Stimulated activated CD8-positive, alpha-beta memory T cell treated with anti-CD3 and anti-CD28 coated beads, Interleukin-15, amount 100 ng/mL, for 4 hours (primary cell): ENCODE measurements at regions not wholly inside any gene's neighbourhood (a gene's known extent, or its start where the extent isn't known, plus 50 kb on each side); places are given as distances from the start of the nearest gene placed in this dataset.

ENCODE experiments used
- DNase-seq, 2 donors: peaks; one replicate each; pipeline ENCODE4 v3.0.0-alpha.2; 2020; ENCODE audit warnings: low read depth in 2 of 2

DNA sequence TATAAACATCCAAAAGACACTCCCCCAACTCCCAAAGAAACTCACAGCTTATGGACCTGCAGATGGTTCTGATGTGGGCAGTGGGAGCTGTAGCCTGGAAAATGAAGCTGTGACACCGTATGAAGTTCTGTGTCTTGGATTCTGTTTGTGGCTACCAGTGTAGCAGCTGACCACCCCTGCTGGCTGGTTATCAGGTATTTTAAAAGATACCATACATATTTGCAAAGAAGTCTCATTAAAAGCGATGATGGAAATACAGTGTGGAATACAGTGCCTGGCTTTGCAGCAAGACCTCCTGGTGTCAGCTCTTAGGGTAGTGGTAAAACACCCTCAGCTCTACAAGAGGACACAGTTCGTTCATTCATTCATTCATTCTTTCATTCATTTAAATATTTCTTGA lies 194.3 kb upstream of the PRKCQ start:
- no peak for DNase-seq

DNA sequence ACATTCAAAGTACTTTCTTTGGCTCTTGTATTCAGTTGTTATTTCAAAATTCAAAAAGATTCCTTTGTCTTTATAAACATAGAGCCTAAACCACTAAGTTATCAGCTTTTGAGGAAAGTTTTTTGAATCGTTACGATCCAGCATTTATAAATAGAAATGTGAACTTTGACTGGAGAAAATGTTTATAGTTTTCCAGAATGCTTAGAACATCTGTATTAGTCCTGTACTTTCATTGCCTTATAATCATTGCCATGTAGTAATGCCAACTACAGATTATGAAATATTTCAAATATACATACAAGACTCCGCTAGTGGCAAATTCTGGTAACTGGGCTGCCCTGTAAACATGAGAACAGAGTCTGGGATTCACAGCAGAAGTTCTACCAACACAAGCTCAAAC lies 191.3 kb upstream of the PRKCQ start:
- no peak for DNase-seq

DNA sequence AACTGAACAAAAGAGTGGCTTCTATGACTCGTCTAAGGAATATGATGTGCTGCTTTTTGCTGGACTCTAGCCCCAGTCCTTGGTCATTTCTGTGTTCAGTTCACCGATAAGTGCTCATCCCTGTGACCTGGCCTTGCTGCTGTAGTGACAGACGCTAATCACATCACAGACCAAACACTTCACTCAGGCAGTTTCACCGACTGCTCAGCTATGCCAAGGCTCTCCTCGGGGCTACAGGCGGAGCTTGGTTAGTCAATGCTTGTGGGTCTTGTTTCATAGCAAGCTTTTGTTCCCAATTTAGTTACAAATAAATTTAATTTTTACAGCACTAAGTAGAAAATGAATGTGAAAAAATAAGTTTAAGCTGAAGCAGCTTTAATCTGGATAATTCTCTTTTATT lies 190.8 kb upstream of the PRKCQ start:
- DNase-seq = no peak

DNA sequence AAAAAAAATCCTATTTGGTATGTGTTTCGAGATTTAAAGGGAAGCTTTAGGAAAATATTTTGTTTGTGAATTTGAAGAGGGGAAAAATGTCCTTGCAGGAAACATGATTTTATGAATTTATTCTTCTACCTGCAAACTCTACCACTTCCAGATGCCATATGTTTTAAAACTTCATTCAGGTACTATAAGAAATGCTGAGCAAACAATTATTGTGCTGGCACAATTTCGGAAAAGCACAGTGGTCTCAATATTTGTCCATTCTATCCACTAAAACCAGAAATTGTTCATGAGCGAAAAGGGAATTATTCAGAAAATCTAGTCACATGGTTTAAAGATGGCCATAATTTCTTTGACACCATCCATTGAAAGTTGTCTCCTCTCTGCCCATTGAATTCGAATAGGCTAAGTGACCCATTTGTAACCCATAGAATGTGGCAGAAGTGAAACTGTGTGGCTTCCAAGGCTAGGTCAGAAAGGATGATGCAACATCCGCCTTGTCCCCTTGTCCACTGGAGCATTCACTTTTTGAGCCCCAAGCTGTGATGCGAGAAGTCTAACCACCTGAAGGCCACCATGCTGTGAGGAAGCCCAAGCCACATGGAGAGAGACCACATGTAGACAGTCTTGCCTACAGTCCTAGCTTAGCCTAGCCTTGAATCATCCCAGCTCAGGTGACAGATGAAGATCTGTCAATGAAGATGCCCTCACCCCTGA lies 189.8 kb upstream of the PRKCQ start:
- no peak for DNase-seq

DNA sequence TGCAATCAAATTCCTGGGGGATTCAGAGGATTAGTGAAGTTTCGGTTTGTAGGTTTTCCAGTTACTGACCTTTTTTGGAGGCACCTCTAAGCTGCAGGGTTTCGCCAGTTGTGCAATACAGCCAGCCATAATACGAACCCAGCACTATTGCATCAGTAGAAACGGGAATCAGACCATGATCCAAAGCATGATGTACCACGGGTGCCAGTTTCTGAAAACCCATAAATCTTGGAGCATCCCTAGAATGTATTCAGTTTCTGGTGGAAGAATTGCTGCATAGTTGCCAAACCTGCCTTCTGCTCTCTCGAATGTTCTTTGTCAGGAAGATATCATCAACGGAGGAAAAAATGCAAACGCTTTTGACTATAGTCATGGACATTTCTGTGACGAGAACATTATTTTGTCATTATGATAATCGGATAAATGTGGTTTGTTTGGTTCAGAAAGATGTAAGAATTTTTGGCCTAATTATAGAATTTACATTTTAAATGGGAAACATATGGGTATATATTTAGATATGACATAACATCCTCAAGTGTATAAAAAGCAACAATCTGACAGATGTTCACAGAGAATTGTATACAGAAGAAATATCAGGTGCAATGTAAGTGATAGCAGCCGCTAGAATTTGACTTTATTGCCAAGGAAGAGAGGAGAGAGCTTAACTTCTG lies 186.2 kb upstream of the PRKCQ start:
- no peak for DNase-seq

DNA sequence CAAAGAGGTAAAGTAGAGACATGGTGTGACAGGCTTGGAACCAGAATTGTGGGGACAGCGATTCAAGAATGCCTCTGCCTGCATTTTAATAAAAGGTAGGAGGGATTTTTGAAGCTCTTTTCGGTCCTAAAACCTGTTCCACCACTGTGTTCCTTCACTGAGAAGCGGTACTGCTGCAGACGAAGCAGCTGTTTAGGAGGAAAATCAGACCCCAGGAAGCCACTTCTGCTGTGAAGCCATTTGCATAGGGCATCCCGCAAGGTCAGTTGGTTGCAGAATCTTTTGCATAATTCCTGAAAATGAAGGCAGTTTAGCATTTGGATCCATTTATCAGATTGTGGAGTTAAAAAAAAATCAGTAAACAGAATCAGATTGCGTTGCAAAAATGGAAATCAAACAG lies 183.3 kb upstream of the PRKCQ start:
- no peak for DNase-seq

DNA sequence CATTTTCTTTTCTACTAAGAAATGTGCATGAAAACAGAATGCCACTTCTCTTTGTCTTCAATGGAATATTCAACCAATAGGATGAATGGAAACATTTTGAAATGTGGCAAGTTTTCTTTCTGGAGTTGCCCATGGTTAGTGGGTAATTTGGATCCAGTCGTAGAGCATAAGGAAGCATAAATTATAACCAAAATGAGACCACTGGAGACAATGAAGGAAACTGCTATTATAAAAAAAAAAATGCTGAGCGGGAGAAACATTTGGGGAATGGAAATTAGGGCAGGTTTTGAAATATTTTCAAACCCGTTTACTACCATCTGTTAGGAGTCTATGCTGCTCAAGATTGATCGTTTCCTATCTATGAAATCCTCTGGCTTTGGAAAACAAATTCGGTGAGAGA lies 182.9 kb upstream of the PRKCQ start:
- DNase-seq = no peak

DNA sequence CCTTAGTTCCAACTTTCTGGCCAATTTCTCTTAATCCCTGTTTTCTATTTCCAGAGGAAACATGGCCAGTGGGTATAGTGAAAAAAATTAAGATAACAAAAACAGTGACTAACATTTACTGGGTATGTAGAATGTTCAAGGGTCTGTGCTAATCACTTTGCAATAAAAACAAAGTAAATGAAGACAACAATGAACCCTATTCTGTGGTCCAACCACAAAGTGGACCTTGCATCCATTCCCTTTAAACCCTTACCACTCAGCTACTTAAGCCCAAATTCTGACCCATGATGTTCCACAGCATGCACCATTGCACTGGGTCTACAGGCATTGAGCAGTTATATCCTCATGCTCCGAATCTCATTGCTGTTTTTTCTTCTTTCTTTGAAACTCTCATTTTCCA lies 179.9 kb upstream of the PRKCQ start:
- no peak for DNase-seq

DNA sequence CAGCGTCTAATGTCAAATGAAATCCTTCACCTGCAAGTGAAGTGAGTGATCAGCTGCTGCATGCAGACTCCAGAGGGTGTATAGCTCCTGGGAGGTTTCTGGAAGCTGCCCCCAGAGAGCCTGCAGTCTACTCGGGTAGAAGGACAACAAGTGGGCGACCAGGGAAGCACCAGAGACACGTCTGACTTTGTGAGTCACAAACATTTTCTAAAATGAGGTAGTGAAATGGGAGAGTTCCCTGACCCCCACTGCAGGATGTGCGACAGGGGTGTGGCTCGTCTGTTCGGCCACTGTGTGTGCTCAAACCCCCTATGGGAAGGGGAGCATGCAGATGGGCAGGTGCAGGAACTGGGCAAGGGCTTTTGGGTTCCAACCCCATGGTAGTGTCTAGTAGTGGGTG lies 177.1 kb upstream of the PRKCQ start:
- DNase-seq = no peak

DNA sequence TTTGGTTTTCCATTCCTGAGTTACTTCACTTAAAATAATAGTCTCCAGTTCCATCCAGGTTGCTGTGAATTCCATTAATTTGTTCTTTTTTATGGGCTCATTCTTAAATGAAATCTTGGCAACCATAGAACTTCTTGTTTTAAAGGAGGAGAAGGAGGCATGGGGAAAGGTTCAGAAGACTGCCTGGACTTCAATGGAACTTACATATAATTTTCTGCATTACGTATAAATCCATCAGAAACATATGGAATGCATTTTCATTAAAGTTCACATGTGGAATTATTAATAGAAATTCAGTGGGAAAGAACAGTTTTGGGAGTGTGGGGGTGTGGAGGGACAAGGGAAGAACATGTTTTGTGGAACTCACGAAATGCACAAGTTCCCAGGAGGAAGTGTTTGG lies 176.6 kb upstream of the PRKCQ start:
- no peak for DNase-seq

DNA sequence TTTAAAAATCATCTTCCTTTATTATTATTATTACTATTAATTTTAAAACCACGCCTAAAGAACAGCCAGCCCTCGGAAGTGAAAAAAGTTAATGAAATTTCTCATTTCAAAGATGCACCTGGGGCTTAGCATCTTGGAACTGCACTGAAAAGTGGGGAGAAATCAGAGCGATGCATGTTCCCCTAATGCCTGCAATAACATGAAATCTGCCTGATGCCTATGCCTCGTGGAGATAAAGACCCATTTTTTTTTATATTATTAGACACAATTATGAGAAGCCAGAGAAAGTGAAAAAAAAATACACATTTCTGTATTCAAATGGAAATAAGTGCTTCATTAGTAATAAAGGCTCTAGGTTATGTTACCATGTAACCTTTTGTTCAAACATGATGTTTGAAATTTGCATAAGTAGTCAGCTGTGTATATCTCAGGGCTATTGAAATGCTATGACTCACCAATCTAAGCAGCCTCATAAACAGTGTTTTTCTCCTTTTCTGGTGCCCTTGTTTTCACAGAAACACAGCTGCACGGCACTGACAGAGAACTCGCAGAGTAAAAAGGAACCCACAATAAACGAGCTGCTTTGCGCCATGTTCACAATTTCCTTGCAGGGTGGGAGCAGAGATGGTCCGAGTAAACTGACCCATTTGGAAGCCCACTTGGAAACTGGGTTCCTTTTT lies 175.8 kb upstream of the PRKCQ start:
- DNase-seq = no peak

DNA sequence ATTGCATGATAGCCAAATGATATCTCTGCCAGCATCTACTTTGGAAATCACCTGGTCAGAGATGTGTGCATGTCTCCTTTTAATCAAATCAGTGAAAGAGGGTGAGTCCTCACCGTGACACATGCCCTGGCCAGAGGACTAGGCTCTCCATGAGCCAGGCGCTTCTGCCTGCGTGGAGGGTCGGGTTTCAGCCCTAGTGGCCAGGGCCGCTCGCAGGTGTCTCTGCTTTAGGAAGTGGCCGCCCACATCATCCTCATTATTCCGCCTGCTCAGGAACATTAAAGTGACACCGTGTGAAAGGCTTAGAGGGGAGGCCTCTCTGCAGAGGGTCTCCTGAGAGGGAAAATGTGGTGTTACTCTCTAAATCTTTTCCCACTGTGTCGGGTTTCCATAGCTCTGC lies 173.6 kb upstream of the PRKCQ start:
- no peak for DNase-seq

DNA sequence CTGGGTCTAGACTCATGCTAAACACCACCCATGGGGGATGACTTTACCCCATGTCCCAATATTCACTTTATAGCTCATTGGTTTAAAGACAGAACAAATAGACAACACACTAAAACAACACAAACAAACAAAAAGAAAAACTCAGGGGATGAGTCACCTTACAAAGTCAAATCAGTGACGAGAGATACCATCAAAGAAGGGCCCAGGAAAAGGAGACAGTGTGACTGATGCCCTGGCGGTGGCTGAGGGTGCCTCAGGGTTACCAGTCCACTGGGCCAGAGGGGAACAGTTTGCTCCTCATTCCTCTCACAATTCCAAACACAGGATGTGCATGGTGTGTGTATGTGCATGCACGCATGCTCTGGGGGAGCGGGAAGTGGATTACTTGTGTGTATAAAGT lies 171.3 kb upstream of the PRKCQ start:
- no peak for DNase-seq

DNA sequence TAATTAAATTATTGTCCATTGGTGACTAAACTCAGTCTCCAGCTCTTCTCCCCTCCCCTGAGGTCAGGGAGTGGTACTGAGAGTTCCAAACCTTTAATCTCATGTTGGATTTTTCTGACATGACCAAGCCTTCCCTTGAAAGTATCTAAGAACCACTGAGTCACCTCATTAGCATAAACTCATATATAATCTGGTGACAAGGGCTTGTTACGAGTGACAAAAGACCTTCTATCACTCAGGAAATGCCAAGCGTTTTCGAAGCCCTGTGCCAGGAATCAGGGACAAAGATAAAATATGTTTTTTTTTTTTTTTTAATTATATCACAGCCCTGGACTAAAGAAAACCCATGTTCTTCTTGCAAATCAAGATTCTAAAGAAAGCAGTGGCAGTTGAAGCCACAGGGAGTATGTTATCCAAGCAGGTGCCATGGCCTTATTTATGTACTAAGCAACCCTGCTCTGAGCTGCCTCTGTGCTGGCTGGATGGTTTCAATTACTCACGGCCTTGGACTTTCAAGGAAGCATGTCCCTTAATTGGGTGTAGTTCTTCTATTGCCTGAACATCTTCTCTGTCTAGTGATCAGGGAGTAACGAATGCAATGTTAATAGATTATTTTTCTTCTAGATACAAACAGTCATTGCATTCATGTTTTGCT lies 169.0 kb upstream of the PRKCQ start:
- no peak for DNase-seq

DNA sequence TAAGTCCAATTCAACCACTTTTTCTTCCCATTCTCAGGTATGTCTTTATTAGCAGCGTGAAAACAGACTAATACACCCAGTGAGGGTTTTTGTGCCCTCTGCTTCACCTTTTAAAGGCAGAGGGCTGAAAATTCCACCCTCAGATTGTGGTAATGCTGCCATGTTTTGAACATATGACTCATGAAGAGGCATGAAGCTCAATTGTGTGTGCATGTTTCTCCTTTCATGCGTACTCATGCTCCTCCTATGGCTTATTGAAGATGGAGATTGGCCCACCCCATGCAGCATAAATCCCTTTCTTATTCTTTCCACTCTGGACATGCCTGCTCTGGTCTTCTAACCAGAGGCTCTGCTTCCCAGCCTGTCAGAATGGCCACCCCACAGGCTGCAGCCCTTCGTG lies 168.0 kb upstream of the PRKCQ start:
- DNase-seq = no peak

DNA sequence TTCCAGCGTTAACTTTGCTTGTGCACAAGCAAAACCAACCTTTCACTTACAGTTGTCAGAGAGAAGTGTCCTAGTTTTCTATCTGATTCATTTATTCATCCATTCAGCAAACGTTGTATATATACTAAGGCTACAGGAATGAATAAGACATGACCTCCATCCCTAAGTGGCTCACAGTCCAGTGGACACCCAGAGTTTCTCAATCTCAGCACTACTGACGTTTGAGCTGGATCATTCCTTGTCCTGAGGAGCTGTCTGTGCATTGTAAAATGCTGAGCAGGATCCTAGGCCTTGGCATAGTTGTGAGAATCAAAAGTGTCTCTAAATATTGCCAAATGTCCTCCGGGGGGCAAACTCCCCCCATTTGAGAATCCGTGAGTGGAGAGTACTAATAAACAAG lies 166.7 kb upstream of the PRKCQ start:
- DNase-seq = no peak

DNA sequence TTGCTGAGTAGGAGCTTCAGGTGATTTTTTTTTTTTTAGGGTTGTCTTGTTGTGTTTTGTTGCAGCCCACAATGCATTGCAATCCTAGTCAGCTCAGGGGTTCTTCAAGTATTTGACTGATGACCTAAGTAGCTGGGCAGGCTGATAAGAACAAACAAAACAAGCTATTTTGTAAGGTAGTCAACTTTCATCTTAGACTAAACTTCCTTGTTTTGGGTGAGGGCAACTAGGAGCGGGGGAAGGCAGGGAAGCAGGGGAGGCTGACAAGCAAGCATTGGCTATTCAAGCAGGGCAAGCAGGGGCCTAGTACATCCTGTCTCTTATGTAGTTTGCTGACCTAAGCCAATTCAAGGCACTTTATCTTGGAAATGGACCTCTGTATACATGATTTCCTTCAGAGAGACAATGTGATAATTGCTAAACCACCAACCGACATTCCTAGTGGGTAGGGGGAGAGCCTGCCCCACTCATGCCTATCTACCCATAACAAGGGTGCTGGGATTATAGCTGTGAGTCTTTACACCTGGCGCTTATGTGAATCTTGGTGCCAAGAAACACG lies 163.3 kb upstream of the PRKCQ start:
- no peak for DNase-seq

DNA sequence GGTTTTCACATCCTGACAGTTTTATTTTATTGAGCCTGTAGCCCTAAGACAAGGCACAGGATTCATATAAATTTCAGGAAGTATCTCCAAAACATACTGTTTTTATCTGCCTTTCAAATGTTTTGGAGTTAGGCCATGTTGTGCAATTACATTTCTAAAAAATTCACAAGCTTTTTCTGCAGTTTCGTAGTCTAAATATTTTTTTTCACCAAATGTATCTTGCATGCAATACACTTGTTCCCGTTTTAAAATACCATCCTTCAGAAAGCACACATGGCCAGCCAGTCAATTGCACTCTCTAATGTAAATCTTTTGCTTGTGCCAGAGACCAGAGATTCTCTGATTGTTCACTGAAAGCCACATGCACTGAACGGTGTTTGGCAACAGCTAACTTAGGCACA lies 161.5 kb upstream of the PRKCQ start:
- DNase-seq = no peak

DNA sequence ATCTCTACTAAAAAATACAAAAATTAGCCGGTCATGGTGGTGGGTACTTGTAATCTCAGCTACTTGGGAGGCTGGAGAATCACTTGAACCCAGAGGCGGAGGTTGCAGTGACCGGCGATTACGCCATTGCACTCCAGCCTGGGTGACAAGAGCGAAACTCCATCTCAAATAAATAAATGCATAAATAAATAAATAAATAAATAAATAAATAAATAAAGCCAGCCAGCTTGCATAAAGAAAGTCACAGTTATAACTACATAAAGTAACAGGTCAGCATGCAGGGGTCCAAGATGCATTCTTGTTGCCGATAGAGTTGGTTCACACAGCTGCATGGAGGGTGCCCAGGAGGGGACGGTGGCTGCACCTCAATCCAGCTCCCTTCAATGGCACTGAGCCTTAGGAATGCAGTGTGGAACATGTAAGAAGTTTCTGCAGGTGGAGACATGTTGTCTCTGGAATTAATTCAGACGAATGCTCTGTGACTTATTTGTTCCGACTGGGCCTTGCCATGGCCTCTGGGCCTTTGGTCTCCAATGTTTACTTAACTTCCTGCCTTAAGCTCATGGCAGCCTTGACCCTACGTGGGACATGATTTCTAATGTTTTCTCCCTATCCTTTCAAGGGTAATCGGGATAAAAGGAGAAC lies 159.6 kb upstream of the PRKCQ start:
- no peak for DNase-seq

DNA sequence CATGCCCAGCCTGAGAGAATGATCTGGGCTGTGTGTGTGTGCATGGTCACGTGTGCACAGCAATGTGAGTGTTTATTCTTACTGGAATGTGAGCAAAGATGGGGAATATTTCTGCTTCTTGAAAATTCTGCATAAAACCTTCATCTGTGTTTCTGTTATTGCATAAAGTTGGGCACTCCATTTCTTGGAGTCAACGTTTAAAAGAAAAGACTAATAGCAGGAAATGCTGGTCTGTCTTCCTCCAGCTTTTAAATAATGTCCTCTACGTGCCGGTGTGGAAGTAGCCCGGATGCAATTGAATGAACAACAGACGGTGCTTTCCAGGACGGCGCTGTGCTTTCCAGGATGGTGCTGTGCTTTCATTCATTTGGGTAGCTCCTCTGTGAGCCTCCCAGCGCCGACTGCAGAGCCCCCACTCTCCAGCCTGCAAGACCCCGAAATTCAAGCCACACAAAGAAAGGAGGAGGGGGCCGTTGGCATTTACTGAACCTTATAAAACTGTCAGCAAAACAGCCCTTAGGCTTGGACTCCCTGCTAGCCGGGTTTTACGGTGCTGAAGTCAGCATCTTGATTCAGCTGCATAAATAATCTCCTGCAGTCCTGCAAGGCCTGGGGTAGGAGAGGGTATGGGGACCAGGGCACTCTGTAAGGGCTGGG lies 158.2 kb upstream of the PRKCQ start:
- DNase-seq = no peak

DNA sequence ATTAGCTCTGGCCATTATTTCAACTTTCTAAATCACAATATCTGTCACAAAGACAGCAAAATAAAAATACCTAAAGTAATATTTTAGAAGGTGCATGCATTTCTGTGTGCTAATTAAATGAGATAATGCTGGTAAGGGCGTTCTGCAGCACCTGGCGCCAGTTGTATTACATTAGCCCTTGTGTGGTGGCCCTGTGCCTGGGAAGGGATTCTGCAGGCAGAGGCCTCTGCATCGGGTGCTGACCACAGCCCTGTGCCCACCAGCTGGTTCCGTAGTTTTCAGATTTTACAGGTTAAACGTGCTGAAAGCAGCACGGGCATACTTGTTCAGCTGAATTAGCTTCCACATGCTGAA lies 157.7 kb upstream of the PRKCQ start:
- no peak for DNase-seq
